NCI-H2029 treated with DMSO at 0.1 percent for 48 hours (cell line): ENCODE measurements at regions not wholly inside any gene's neighbourhood (a gene's known extent, or its start where the extent isn't known, plus 50 kb on each side); places are given as distances from the start of the nearest gene placed in this dataset.

ENCODE experiments used
- DNase-seq: peaks from one replicate; lab custom pipeline; 2025; lab: John Stamatoyannopoulos, UW

DNA sequence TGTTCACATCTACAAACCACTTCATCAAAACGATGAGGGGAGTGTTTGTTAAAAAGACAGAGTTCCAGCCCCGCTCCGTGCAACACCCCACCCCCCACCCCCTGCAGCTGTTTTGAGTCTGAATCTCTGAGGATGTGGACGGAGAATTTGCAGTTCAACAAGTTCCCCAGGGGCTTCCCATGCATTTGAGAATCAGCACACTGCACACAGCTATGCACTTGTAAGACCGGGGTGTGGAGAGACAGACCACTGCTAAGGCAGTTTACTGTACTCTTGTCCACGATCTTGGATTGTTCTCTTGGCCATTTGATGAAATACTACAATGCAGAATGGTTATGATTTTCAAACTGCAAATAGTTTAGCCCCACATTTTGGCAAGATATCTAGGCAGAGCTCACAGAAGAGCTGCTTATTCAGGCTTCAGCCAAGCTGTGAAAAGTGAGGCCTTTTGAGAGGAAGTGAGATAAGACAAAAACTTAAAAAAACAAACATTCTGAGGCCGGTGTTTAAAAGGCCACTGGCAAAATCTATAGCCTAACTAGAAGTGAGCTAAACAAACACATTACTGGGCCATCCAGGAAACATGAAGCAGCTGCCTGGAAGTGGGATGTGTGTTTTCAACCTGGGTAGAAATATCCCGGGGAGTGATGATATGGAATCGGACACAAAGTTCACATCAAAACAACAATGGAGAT lies 308.2 kb upstream of the ADAMTS9 start:
- DNase-seq: no peak

DNA sequence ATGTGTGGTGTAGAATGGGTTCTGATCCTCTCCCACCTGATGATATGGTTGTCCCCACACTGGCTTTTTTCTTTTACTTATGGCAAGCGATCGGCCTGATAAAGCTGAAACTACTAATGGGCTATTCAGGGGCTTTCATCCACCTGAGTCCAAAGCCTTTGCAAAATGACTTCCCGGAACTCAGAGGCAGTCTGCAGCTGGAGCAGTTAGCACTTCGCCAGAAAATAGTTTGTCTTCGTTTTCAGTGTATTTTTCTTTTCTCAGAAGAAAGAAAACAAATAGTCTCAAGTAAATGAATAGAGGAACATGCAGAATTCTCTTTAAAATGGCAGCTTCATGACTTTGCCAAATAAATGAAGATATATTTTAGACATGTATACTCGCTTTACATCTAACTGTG lies 306.0 kb upstream of the ADAMTS9 start:
- DNase-seq: no peak

DNA sequence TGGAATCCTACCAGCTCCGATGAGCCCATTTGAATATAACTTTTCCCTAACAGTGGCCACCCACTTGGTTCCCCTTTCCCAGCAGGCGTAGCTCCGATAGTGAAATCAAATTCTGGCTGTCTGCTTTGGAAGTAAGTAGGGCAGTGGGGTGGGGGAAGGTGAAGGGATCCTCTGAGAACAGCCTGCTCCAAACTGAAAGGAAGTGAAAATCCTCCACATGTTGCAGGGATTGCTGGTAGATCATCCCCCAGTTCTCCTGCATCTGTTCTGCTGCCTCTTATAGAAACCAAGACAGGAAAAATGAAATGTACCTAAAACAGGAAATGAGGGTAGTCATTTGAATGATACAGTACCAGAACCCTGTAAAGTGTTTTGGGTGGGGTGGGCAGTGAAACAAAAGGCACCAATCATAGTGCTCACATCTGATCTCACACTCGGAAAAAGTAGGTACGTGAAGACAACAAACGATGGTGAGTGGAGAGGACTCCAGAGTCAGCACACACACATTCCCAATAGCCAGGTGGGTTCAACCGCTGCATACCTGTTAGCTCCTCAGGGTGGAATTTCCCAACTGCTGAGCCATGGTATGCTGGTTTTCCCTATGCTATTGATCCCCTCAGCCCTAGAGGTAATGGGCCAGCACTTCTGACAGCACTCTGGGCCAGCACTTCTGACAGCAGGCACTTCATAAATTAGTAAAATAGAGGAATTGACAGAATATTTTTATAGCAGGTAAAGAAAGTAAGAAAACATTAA lies 304.9 kb upstream of the ADAMTS9 start:
- no peak for DNase-seq

DNA sequence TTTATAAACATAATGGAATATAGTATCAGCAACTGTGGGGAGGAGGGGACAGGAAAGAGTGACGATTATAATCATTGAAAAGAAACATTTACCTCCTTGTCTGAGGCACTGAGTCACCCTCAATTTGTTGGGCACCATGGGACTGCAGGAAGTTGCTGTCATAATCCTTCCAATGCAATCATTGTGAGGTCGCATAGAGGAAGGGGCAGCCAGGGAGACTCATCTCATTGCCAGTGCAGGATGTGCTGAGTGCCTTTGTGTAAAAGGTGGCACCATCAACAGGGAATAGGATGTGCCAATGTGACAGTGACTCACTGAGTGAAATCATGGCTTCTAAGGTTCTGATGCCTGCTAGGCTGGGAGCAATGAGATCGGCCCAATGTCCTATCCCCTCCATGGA lies 300.4 kb upstream of the ADAMTS9 start:
- no peak for DNase-seq

DNA sequence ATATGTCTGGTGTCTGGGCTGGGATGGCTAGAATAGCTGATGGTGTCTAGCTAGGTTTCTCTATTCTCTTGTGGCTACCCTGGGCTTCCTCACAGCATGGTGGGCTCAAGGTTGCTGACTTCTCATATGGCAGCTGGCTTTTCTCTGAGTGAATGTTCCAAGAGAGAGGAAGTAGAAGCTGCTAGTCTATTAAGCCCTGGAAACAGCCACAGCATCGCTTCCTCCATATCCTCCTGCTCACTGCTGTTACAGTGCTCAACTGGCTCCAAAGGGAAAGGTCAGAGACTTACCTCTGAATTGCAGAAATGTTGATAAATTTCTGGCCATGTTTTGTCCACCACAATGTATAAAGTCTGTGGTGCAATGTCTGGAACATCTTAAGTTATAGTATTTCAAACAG lies 299.9 kb upstream of the ADAMTS9 start:
- DNase-seq: no peak

DNA sequence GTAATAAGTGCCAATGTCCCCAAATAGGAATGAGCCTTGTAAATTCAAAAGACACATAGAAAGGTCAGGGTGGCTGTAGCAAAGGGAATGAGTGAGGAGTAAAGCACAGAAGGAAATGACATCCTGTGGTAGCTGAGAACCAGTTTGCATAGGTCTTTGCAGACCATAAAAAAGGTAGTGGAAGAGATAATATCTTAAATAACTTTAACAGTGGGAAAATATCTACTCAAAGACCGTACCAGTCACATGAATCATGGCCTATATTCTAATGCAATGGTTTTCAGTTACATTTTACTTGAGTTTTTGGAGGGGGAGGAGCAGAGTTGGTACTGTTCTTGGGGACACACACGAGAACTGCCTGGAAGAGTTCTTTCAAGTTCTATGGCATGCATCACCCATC lies 297.3 kb upstream of the ADAMTS9 start:
- DNase-seq: no peak

DNA sequence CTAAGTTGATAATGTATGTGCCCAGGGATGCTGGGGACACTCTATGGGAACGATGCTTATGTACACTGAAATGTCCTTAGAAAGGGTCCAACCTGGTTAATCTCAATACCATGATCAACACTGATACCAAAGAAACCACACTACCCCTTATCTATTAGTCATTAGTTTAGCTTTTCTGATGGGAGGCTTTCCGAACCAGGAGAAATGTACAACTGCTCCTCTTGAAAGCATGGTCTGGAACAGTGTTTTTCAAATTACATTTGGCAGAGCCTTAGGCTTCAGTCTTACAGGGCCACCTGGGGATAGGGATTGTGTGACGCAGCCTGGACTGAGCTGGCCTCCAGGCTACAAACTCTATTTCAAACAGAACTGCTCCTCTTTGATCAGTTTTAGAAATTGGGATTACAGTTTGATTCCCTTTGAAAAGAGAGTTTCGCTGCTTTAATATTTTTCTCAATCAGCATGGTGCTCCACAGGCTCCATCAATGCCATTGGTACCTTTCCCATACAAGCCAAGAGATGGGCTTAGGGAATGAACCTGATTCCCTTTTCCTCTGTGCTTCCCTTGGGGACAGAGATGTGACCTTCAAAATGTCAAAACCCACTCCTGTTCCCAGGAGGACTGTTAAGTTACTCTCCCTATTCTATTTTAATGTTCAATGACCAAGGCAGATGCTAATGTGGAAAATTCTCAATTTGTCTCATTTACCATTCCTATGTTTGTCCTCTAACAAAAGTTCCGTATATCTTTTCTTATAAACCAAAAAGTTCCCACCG lies 296.0 kb upstream of the ADAMTS9 start:
- no peak for DNase-seq

DNA sequence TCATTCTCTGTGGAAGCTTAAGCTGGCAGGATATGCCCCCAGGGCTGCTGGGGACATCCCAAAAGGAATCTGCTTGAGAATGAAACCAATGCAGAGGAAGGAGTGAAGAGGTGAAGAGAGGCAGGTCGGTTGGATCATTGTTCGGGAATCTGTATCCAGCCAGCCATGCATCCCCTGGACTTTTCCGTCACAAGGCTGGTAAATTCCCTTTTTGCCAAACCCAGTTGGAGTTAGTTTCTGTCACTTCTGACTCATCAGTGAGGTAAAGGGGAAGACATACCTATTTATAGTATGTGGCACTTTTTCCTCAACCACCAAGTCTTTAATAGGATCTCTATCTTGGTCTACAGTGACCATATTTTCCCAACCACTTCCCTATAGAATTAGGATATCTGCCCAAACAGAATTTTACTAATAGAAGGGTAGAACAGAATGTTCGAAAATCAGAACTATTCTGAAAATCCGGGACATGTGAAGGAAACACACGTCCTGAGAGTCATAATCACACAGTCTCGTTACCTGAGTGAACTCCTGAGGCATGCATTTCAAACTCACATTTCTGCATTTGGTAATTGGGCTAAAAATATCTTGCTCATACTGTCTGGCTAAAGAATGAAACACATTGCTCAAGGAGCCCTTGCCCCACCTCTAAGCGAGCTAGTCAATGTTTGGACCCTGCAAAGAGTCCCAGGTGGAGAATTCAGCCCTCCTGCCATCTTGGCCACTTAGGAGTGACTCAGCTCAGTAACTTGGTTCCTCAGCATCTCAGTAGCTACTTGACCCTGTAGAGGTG lies 289.7 kb upstream of the ADAMTS9 start:
- no peak for DNase-seq

DNA sequence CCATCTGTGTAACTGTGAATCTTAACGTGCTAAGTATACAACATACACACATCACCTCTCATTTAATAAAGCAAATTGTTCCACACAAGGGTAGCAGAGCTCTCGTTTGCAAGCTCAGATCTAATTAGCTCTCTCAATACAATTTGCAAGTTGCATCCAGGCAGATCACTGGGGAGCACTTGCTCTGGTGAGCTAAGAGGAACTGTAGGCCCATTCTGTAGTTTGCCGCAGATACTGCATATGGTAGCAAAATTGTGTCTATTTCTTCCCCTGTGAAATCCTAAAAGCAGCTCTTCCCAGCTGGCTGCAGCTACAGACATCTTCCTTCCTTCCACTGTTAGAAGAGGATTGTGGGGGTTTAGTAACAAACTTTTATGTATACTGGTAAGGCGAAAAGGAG lies 288.7 kb upstream of the ADAMTS9 start:
- DNase-seq: no peak

DNA sequence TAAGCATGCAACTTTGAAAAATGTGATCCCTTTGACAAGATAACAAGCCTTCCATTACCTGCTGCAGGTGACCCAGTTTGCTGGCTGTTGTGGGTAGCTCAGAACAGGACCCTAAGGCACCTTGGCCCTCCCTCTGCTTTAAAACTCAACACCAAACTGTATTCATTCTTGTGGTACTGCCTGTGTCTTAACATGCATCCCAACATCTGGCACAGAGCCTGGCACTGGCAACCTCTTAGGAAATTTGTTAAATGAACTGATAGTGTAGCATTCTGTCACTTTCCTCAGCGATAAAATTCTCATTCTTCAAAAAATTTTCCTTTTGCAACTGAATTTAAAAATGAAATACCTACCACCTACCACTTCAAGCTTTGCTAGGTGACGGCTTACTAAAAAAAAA lies 287.3 kb upstream of the ADAMTS9 start:
- DNase-seq: no peak

DNA sequence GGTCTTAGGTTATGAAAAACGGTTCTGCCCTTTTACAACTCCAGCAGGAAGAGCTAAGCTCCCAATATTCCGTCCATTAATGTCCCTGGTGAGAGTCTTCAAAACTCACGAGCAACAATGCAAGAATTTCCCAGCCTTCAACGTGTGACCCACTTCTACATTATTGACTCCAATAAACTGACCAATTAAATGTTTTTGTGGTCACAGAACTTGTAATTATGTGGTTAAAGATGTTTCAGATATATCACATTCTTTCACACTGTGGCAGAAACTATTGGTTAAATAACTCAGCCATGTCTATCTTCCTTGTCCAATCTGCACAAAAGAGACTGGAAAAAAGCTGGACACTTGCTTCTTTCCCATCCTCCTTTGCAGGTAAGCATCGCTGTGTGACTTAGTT lies 286.6 kb upstream of the ADAMTS9 start:
- no peak for DNase-seq

DNA sequence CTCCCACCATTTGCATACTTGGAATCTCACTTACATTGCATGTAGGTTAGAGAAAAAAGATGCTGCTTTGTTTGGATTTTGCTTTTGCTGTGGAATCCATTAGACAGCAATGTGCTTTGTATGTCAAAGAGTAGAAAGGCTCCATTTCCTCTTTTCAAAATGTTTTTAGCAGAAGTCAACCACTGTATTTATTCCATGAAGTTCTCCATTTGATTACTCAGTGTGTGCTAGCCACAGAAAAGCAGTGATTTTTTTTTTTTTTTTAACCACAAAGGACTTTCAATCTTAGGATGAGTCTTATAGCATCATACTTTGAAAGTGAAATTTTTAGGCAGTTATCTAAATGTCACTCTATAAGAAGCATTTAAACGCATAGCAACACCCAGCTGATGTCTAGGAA lies 285.0 kb upstream of the ADAMTS9 start:
- no peak for DNase-seq

DNA sequence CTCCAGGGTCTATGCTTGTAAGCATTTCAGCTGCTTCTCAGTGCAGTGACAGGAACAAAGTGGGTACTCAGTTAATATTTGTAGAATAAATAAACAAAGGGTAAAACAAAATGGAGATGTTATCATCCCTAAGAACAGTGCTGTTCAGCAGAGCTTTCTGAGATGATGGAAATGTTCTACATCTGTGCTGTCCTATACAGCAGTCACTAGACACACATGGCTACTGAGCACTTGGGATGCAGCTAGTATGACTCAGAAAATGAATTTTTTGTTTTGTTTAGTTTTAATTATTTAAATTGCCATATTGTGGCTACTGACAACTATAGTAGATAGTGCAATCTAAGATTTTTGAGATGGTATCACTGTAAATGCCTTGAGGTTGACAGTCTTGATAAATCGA lies 283.8 kb upstream of the ADAMTS9 start:
- no peak for DNase-seq

DNA sequence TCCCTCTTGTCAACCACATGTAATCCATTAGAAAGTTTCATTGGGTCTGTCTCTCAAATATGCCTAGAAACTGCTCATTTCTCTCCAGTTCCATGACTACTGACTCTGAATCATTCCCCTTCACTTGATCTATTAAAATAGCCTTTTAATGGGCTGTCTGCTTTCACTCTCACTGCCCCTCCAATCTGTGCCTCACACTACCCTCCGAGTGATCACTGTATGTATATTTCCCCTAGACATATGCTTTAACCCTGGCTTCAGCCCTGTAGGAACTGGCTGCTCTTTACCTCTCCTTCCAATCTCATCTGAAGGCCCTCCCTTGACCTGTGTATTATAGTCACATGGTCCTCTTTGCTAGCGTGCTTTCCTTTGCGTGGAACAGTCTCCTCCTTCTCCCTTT lies 282.8 kb upstream of the ADAMTS9 start:
- DNase-seq: no peak

DNA sequence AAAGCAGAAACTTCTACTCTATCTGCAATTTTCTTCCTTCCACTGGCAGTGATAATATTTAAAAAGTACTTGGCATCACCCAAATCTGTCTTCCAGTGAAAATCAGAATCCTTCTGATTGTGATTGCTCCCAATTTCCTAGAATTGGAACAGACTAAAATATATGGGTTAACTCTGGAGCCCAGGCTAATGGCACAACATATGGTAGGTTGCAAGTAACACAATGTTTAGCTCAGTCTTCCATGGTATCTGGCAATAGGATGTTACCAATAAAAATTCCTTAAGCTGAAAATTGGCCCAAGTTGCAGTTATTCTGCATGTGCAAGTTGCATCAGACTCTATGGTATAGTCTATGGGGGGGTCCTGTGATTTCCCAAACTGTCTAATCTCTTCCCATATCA lies 273.5 kb upstream of the ADAMTS9 start:
- no peak for DNase-seq

DNA sequence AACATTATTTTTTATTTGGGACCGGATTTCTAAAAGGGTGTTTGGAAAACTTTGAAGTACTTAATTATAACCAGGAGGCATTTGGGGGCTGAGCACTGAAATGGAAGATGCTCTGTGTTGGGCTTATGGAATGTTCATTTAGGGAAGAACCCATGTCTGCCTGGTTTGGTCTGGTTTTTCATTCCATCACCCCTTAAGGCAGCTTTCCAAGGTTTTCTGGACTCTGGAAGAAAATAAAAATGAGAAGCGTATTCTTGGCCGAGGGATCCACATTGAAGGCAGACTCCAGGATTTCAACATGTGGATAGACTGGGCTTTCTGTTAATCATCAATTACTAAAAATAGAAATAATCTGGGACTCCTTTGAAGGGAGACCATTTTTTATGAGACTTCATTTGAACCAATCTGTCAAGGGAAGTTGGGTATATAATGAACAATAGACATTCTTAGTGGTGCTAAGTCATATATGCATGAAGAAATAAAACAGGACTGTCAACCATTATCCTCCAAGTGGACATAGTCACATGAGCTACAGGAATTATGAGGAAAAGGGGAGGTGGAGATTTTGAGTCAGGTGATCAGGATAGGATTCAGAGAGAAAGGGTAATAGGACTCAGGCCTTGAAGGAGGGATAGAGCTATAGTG lies 270.5 kb upstream of the ADAMTS9 start:
- no peak for DNase-seq

DNA sequence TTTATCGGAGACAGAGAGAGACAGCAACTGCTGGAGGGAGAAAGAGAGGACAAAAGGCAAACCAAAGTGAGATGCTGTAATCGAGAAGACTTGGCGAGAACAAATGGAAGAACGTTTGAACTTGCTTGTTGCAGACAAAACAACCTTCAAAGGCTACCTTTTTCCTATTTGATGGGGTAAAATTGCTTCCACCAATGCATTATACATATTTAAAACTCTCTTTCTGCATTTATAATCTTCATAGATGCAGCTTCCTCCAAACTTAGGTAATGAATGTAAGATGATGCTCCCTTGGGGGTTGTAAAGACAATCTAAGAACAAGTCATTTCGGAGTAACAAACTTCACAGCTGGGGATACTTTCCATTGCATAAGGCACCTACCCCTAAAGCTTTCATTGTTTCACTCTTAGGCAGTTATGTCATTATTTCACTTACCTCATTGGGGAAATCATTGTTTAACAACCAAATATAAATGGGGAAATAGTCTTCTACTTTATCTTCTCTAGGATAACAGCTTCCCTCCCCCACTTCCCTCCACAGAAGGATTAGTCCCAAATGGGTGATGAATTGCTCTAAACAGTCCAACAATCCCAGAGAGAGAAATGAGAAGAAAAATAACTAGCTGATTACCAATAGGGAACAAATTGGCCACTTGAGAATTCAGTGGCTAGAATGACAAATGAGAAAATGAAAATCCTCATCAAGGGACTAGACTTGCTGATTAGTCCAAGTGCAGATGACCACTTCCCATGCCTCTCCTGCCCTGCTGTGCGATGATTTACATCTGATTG lies 269.8 kb upstream of the ADAMTS9 start:
- DNase-seq: no peak

DNA sequence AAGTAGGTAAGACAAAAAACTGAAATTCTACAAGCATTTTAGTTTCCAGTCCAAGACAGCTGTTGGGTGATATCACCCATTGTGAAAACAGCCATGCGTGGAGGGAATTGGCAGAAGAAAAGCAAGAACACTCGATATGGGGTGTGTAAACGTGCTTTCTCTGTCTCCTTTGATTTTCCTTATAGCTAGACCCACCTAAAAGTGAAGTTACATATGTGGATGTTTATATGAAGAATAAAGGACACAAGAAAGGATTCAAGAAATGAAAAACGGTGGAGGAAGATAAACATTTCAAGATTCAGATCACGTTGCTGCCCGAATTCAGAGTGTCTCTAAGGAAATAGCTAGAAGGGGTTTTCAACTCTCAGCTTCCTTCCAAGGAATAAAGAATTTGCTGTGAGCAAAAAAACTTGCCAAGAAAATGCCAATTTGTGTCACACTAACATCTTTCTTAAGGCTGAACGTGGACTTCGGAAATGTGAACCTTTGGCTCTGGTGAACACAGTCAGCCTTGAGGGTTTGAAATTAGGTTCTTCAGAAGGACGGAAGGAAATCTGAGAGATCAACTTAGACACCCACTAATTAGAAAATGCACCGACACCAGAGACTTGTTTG lies 269.0 kb upstream of the ADAMTS9 start:
- DNase-seq: no peak

DNA sequence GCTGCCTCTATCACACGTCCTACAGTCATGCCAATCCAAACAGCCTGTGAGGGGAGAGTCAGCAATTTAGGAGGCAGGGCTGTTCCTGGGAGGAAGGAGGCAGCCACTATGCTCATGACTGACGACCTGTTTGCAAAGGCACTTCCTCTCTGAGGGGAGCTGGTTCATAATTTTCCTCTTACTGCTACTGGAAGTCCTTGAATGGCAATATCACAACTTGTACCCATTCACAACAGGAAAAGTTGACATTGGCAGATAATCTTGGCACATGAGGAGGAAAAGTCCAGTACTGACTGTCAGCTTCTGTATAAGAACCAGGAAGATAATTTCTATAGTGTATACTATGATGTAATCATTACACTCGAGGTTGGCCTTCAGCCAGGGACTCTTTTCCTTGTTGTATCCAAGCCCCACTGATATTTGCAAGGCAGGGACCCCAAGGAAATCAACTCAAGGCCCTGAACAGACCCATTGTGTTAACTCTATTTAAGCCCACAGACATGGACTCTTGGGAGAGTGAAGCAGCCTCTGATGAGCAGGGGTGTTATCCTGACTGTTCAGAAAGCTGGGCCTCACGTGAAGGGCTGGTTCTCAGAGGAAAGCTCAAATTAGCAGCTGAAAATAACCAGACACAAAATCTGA lies 267.3 kb upstream of the ADAMTS9 start:
- peak; percentile 12 for DNase-seq

DNA sequence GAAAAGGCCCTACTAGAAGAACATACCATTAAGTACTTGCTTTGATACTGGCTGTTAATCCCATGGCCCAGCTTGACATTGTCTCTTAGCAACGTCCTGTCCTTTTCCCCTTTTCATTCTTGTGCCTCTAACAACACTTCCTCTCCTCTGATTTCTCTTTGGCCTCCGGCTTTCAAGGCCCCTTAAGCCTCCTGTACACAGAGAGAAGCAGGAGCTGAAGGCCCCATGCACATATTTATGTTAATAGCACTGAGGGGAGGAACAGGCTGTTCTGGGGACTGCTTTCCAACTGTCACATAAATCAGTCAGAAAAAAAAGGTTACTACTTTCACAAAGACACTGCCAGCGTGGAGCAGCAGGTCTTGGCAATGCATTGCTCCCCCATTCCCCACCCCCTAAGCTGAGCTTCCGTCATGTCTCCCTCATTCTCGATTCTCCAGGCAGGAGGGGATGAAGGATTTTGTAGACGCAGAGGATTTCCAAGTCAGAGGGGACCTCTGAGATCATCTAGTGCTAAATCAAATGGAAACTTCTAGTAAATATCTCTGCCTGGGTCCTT lies 257.4 kb upstream of the ADAMTS9 start:
- DNase-seq: no peak
